ENCODE measurements at regions not wholly inside any gene's neighbourhood (a gene's known extent, or its start where the extent isn't known, plus 50 kb on each side); places are given as distances from the start of the nearest gene placed in this dataset.

DNA sequence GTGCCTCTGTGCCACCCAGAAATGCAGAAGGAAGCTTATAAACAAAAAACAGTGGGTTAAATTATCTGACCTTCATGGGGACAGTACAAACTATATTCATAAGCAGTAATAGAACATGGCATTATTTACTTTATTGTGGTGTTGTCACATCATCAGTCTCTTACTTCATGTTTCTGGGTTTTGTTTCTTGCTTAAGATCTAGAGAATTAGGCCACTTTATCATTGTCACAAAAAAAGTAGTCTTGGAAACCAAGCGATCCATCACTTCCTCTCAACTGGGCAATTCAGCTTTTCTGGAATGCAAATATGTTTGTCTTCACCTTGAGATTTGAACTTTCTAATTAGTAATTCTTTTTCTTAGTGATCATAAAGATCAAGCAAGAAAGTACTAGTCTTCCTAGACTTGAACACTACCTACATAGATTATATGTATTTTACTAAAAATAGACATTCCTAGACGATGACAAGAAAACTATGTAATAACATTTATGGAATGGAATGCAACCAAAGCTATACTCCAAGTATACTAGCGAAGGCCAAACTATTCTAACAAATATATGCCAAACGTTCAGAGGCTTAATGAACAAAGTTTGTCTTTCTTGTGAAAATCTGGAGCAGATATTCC lies 363.4 kb downstream of the DAD1 start:
- TF ChIP-seq ELK1 (IDR thresholded peaks at IDR 0.05; ENCODE audit: borderline replicate concordance, low read depth, low read length) (no peak), POLR2A (IDR thresholded peaks at IDR 0.05; ENCODE audit: low read depth, low read length) (no peak), CEBPB (IDR thresholded peaks at IDR 0.05; ENCODE audit: low read depth, low read length) (peak; percentile 21; the same call in 1 of the 2 replicates), BHLHE40 (IDR thresholded peaks at IDR 0.05; ENCODE audit: low read depth, low read length) (no peak), MAFK (IDR thresholded peaks at IDR 0.05; ENCODE audit: low read depth, low read length) (no peak), RCOR1 (IDR thresholded peaks at IDR 0.05; ENCODE audit: insufficient replicate concordance, low read length) (no peak), RFX5 (IDR thresholded peaks at IDR 0.05; ENCODE audit: low read depth, low read length) (no peak)
- TF ChIP-seq, protein P1, sequence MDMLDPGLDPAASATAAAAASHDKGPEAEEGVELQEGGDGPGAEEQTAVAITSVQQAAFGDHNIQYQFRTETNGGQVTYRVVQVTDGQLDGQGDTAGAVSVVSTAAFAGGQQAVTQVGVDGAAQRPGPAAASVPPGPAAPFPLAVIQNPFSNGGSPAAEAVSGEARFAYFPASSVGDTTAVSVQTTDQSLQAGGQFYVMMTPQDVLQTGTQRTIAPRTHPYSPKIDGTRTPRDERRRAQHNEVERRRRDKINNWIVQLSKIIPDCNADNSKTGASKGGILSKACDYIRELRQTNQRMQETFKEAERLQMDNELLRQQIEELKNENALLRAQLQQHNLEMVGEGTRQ (IDR thresholded peaks at IDR 0.05; ENCODE audit: low read depth, low read length) = no peak
- TF ChIP-seq, protein P2, sequence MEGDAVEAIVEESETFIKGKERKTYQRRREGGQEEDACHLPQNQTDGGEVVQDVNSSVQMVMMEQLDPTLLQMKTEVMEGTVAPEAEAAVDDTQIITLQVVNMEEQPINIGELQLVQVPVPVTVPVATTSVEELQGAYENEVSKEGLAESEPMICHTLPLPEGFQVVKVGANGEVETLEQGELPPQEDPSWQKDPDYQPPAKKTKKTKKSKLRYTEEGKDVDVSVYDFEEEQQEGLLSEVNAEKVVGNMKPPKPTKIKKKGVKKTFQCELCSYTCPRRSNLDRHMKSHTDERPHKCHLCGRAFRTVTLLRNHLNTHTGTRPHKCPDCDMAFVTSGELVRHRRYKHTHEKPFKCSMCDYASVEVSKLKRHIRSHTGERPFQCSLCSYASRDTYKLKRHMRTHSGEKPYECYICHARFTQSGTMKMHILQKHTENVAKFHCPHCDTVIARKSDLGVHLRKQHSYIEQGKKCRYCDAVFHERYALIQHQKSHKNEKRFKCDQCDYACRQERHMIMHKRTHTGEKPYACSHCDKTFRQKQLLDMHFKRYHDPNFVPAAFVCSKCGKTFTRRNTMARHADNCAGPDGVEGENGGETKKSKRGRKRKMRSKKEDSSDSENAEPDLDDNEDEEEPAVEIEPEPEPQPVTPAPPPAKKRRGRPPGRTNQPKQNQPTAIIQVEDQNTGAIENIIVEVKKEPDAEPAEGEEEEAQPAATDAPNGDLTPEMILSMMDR (conservative IDR thresholded peaks at IDR 0.05; ENCODE audit: low read depth, low read length) = no peak

Data from IMR-90 (cell line).